ENCODE measurements at regions not wholly inside any gene's neighbourhood (a gene's known extent, or its start where the extent isn't known, plus 50 kb on each side); places are given as distances from the start of the nearest gene placed in this dataset.

- Histone ChIP-seq H3K27ac (ENCODE audit: insufficient read length, low read depth, low read length) (no peak overlapping the region), H3K56ac (ENCODE audit: insufficient read length, low read depth, low read length) (no peak overlapping the region), H3K27me3 (ENCODE audit: insufficient read depth, low read length) (no peaks in the 10 kb centered on the region), H2BK15ac (ENCODE audit: low read depth, low read length) (no peak overlapping the region), H4K91ac (ENCODE audit: insufficient read length, low read depth, low read length) (no peak overlapping the region), H2AK5ac (ENCODE audit: insufficient read length, low read length) (no peak overlapping the region), H3T11ph (ENCODE audit: low read length) (no peak overlapping the region), H3K4ac (ENCODE audit: low read depth, low read length) (no peak overlapping the region), H2BK120ac (ENCODE audit: low read depth, low read length, poor library complexity, severe bottlenecking) (no peak overlapping the region), H2BK5ac (ENCODE audit: insufficient read length, low read length) (no peak overlapping the region), H4K5ac (ENCODE audit: insufficient read length, low read depth, low read length) (no peak overlapping the region), H3K79me2 (ENCODE audit: insufficient read depth, low read length) (no peaks in the 10 kb centered on the region), H2AFZ (ENCODE audit: low read length) (no peak overlapping the region), H3K18ac (ENCODE audit: insufficient read length, low read depth, low read length) (no peak overlapping the region), H4K8ac (replicated peaks; ENCODE audit: insufficient read length, low read depth, low read length) (no peak overlapping the region), H2BK20ac (ENCODE audit: low read depth, low read length, poor library complexity, severe bottlenecking) (no peak overlapping the region), H3K14ac (ENCODE audit: insufficient read depth, low read length) (no peak overlapping the region), H3K9me3 (ENCODE audit: control insufficient read depth, low read depth, low read length) (no peaks in the 10 kb centered on the region), H3K79me1 (ENCODE audit: insufficient read depth, low read depth, low read length, poor library complexity, severe bottlenecking) (no peaks in the 10 kb centered on the region), H3K4me2 (ENCODE audit: insufficient read depth, insufficient read length, low read length) (no peak overlapping the region), H3K23me2 (ENCODE audit: insufficient read length, low read depth, low read length, poor library complexity, severe bottlenecking) (no peaks in the 10 kb centered on the region), H4K20me1 (ENCODE audit: control insufficient read depth, insufficient read depth, insufficient read length) (no peaks in the 10 kb centered on the region), H3K9ac (ENCODE audit: extremely low read depth, insufficient read length, low read length) (no peak overlapping the region), H2BK12ac (ENCODE audit: insufficient read length, low read depth, low read length) (no peak overlapping the region), H3K4me1 (ENCODE audit: insufficient read depth, low read length) (no peaks in the 10 kb centered on the region), H3K23ac (ENCODE audit: insufficient read length, low read depth, low read length) (no peak overlapping the region)
- peaks cover 5 to 13% of the 10 kb centered on the region in 2 experiments; a peak in 4 of 5 replicates for H3K9me3 Mint-ChIP-seq
- H3K36me3 Mint-ChIP-seq (ENCODE audit: insufficient read depth in 1 of 3, low read depth in 3 of 3), result peaks cover 0 to 12% (median 0%) of the 10 kb centered on the region in 3 experiments; a peak in 2 of 7 replicates
- H3K4me1 Mint-ChIP-seq, result 0 out of 4 replicates have a peak, but pooled peaks cover 0 to 2% of the 10 kb centered on the region in 2 experiments
- H3K4me3 Mint-ChIP-seq, result no peak overlapping the region
- no peaks in the 10 kb centered on the region for H3K27me3 Mint-ChIP-seq (ENCODE audit: low read depth)
- no peak for DNase-seq
- H3K27ac Mint-ChIP-seq, result no peak overlapping the region
- TF ChIP-seq CTCF (conservative IDR thresholded peaks at IDR 0.05), result no peak
Measured at GRCh38 chr7:9488555-9488954, 1055.1 kb downstream of the NXPH1 start.

All from H9 (cell line).